Keratinocyte (primary cell): ENCODE measurements at regions not wholly inside any gene's neighbourhood (a gene's known extent, or its start where the extent isn't known, plus 50 kb on each side); places are given as distances from the start of the nearest gene placed in this dataset.

ENCODE experiments used
- DNase-seq: peaks from one replicate; pipeline ENCODE4 v3.0.0-alpha.2; 2011; ENCODE audit warnings: low read depth, missing footprints, low spot score
- FAIRE-seq: peaks from 2 replicates; lab custom pipeline; 2011; peaks lifted over from hg19 to GRCh38; lab: Jason Lieb, UNC
- H2AFZ ChIP-seq: 2 replicates; pipeline ENCODE4 v1.6.0; 2012; ENCODE audit warnings: low read length, control low read depth, inconsistent platforms; ENCODE audit not compliant: control insufficient read depth
- H3K27ac ChIP-seq: 2 replicates; pipeline ENCODE4 v1.5.1; 2011; ENCODE audit warnings: low read length; ENCODE audit not compliant: control insufficient read depth, insufficient read depth
- H3K27me3 ChIP-seq: 3 replicates; pipeline ENCODE4 v1.6.0; 2011; ENCODE audit warnings: low read length; ENCODE audit not compliant: control insufficient read depth, insufficient read depth; ENCODE audit errors: extremely low read depth
- H3K36me3 ChIP-seq, 2 experiments: 2 replicates in 1 of 2; 3 replicates in 1 of 2; pipeline ENCODE4 v1.5.1; 2011; ENCODE audit warnings: low read length in 2 of 2, mild to moderate bottlenecking in 1 of 2; ENCODE audit not compliant: control insufficient read depth in 2 of 2, insufficient read depth in 2 of 2; ENCODE audit errors: extremely low read depth in 1 of 2
- H3K4me1 ChIP-seq: 3 replicates; pipeline ENCODE4 v1.5.1; 2011; ENCODE audit warnings: low read length; ENCODE audit not compliant: control insufficient read depth, insufficient read depth; ENCODE audit errors: extremely low read depth
- H3K4me2 ChIP-seq: 3 replicates; pipeline ENCODE4 v1.6.0; 2011; ENCODE audit warnings: low read depth, low read length; ENCODE audit not compliant: control insufficient read depth, insufficient read depth; ENCODE audit errors: extremely low read depth
- H3K4me3 ChIP-seq, 3 experiments: fragments of 200-600 bp in 1 of 3; sonication (generic) in 1 of 3; 2 replicates in 2 of 3; 3 replicates in 1 of 3; pipeline ENCODE4 v1.5.1; 2011 to 2016; ENCODE audit warnings: low read length in 3 of 3, mild to moderate bottlenecking in 3 of 3, control low read depth in 2 of 3, inconsistent platforms in 1 of 3, low read depth in 1 of 3, mixed read lengths in 1 of 3, mixed run types in 1 of 3, moderate library complexity in 1 of 3; ENCODE audit not compliant: control insufficient read depth in 2 of 3, insufficient read depth in 2 of 3; ENCODE audit errors: extremely low read depth in 1 of 3
- H3K79me2 ChIP-seq: 2 replicates; pipeline ENCODE4 v1.6.0; 2012; ENCODE audit warnings: low read length; ENCODE audit not compliant: control insufficient read depth, insufficient read depth
- H3K9ac ChIP-seq: 3 replicates; pipeline ENCODE4 v1.6.0; 2011; ENCODE audit warnings: low read length; ENCODE audit not compliant: control insufficient read depth, insufficient read depth; ENCODE audit errors: extremely low read depth
- H3K9me1 ChIP-seq: 3 replicates; pipeline ENCODE4 v1.6.0; 2011; ENCODE audit warnings: low read length; ENCODE audit not compliant: control insufficient read depth, insufficient read depth; ENCODE audit errors: extremely low read depth
- H3K9me3 ChIP-seq: 2 replicates; pipeline ENCODE4 v1.5.1; 2012; ENCODE audit warnings: low read depth, low read length; ENCODE audit not compliant: control insufficient read depth
- H4K20me1 ChIP-seq: 3 replicates; pipeline ENCODE4 v1.6.0; 2011; ENCODE audit warnings: low read length; ENCODE audit not compliant: control insufficient read depth, insufficient read depth; ENCODE audit errors: extremely low read depth
- EZH2 ChIP-seq: IDR thresholded peaks from one replicate; pipeline ENCODE4 v1.6.1; 2012; ENCODE audit warnings: inconsistent platforms, mild to moderate bottlenecking, low read length, moderate library complexity
- dilution Hi-C: fragments of 300-500 bp; cut with MboI; formaldehyde crosslinking; loops from one replicate; pipeline ENCODE4 v1.7.0; 2020; ENCODE audit warnings: low sequenced_read_pairs; ENCODE audit not compliant: extremely low pct_ligation_motif_present
- TF ChIP-seq, protein P1 (sequence below), 3 experiments: IDR thresholded peaks in 1 of 3; conservative IDR thresholded peaks in 1 of 3; optimal IDR thresholded peaks in 1 of 3; 2 replicates in 2 of 3; 3 replicates in 1 of 3; pipeline versions ENCODE3 to v1.5.1; 2011; ENCODE audit warnings: low read length in 3 of 3, mild to moderate bottlenecking in 3 of 3, moderate library complexity in 2 of 3, control low read depth in 1 of 3, inconsistent platforms in 1 of 3; ENCODE audit not compliant: insufficient read depth in 2 of 3; ENCODE audit errors: extremely low read depth in 1 of 3

DNA sequence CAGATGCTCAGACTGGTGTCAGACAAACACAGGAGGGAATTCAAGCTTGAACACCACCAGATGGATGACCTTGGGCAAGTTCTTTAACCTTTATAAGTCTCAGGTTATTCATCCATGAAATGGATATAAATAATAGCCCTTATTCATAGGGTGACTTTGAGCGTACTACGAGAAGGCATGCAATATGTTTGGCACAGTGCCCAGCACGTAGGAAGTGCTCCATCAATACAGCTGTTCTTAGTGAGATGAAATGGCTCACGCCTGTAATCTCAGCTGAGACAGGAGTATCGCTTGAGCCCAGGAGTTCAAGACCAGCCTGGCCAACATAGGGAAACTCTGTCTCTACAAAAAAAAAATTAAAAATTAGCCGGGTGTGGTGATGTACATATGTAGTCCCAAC lies 84.8 kb upstream of the FICD start:
- Histone ChIP-seq H3K9me3 (no peaks in the 10 kb centered on the region), H3K36me3 (no peaks in the 10 kb centered on the region), H3K4me3 (no peak overlapping the region), H3K27me3 (no peaks in the 10 kb centered on the region), H3K27ac (no peak overlapping the region), H3K4me2 (no peak overlapping the region), H3K4me1 (no peaks in the 10 kb centered on the region), H2AFZ (no peak overlapping the region), H4K20me1 (no peaks in the 10 kb centered on the region), H3K9ac (no peak overlapping the region), H3K79me2 (no peaks in the 10 kb centered on the region), H3K9me1 (no peaks in the 10 kb centered on the region)
- DNase-seq: no peak
- TF ChIP-seq EZH2: no peak
- TF ChIP-seq, protein P1, sequence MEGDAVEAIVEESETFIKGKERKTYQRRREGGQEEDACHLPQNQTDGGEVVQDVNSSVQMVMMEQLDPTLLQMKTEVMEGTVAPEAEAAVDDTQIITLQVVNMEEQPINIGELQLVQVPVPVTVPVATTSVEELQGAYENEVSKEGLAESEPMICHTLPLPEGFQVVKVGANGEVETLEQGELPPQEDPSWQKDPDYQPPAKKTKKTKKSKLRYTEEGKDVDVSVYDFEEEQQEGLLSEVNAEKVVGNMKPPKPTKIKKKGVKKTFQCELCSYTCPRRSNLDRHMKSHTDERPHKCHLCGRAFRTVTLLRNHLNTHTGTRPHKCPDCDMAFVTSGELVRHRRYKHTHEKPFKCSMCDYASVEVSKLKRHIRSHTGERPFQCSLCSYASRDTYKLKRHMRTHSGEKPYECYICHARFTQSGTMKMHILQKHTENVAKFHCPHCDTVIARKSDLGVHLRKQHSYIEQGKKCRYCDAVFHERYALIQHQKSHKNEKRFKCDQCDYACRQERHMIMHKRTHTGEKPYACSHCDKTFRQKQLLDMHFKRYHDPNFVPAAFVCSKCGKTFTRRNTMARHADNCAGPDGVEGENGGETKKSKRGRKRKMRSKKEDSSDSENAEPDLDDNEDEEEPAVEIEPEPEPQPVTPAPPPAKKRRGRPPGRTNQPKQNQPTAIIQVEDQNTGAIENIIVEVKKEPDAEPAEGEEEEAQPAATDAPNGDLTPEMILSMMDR (optimal IDR thresholded peaks at IDR 0.05 in 1 of 3, IDR thresholded peaks at IDR 0.05 in 1 of 3, conservative IDR thresholded peaks at IDR 0.05 in 1 of 3; ENCODE audit: extremely low read depth in 1 of 3, insufficient read depth in 2 of 3, low read length in 3 of 3): no peak
- dilution Hi-C loops: no loop called here
- FAIRE-seq: no peak

DNA sequence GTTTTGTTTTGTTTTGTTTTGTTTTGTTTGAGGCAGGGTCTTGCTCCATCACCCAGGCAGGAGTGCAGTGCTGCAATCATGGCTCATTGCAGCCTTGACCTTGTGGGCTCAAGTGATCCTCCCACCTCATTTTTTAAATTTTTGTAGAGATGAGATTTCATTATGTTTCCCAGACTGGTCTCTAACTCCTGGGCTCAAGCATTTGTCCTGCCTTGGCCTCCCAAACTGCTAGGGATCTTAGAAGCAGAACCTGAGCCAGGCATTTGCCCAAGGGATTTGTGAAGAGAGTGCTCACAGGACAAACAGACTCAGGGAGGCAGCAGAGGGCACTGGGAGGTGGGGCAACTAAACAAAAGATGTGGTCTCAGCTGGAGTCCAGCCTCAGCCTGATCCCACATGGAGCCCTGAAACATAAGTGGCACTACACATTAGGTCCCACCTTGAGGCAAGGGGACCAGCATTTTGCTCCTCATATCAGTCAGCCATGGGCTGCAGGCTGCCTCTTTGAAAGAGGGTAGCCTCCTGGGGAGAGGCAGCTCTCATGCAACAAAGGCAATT lies 86.2 kb upstream of the CMKLR1 start:
- no peaks in the 10 kb centered on the region for H3K27me3 ChIP-seq
- H3K9me3 ChIP-seq: no peaks in the 10 kb centered on the region
- FAIRE-seq (no peak), DNase-seq (no peak)
- no peak overlapping the region for H3K9ac ChIP-seq
- H3K27ac ChIP-seq: no peak overlapping the region
- no peak for TF ChIP-seq EZH2
- TF ChIP-seq, protein P1 (optimal IDR thresholded peaks at IDR 0.05 in 1 of 3, IDR thresholded peaks at IDR 0.05 in 1 of 3, conservative IDR thresholded peaks at IDR 0.05 in 1 of 3; ENCODE audit: extremely low read depth in 1 of 3, insufficient read depth in 2 of 3, low read length in 3 of 3): no peak
- H3K4me1 ChIP-seq: no peaks in the 10 kb centered on the region
- H3K79me2 ChIP-seq: no peaks in the 10 kb centered on the region
- H3K36me3 ChIP-seq: no peaks in the 10 kb centered on the region
- H3K4me3 ChIP-seq: no peak overlapping the region
- no peaks in the 10 kb centered on the region for H4K20me1 ChIP-seq
- no peak overlapping the region for H3K4me2 ChIP-seq
- no peaks in the 10 kb centered on the region for H3K9me1 ChIP-seq
- dilution Hi-C loops: no loop called here
- no peak overlapping the region for H2AFZ ChIP-seq
